HT1080 (cell line): ENCODE measurements at regions not wholly inside any gene's neighbourhood (a gene's known extent, or its start where the extent isn't known, plus 50 kb on each side); places are given as distances from the start of the nearest gene placed in this dataset.
"Not testable (repeated sequence)": the region's sequence is repeated elsewhere in the genome, so short reads cannot be mapped to it uniquely, and the experiment has no call there.

Experiments
- DNase-seq: peaks from one replicate; pipeline ENCODE4 v3.0.0-alpha.2; 2015; ENCODE audit warnings: low read depth

GRCh38 chr14:101078170-101078891 lies 174.8 kb upstream of the RTL1 start:
- DNase-seq, result no peak

GRCh38 chr14:101078892-101079221 lies 175.3 kb upstream of the RTL1 start:
- DNase-seq, result no peak

- no peak for DNase-seq
Observed at GRCh38 chr14:101080922-101081593, 177.5 kb upstream of the RTL1 start.

GRCh38 chr14:101082036-101082435 lies 178.5 kb upstream of the RTL1 start:
- DNase-seq, result no peak

GRCh38 chr14:101082436-101083384 lies 179.2 kb upstream of the RTL1 start:
- DNase-seq, result no peak

GRCh38 chr14:101083564-101084435 lies 180.3 kb upstream of the RTL1 start:
- DNase-seq, result peak; percentile 13

GRCh38 chr14:101084436-101084826 lies 180.9 kb upstream of the RTL1 start:
- no peak for DNase-seq

GRCh38 chr14:101086926-101087325 lies 183.4 kb upstream of the RTL1 start:
- DNase-seq, result no peak

GRCh38 chr14:101087614-101088394 lies 184.3 kb upstream of the RTL1 start:
- no peak for DNase-seq

- no peak for DNase-seq
Observed at GRCh38 chr14:101088395-101088667, 184.8 kb upstream of the RTL1 start.

- DNase-seq, result no peak
Observed at GRCh38 chr14:101088714-101089113, 185.2 kb upstream of the RTL1 start.

- not testable (repeated sequence) for DNase-seq
Observed at GRCh38 chr14:101090478-101090877, 187.0 kb upstream of the RTL1 start.

GRCh38 chr14:101090976-101091375 lies 187.5 kb upstream of the RTL1 start:
- DNase-seq, result no peak

GRCh38 chr14:101094916-101095315 lies 191.4 kb upstream of the RTL1 start:
- not testable (repeated sequence) for DNase-seq

GRCh38 chr14:101096551-101096950 lies 193.0 kb upstream of the RTL1 start:
- no peak for DNase-seq

- no peak for DNase-seq
Observed at GRCh38 chr14:101097109-101097793, 193.7 kb upstream of the RTL1 start.

GRCh38 chr14:101098177-101098576 lies 194.7 kb upstream of the RTL1 start:
- no peak for DNase-seq

GRCh38 chr14:101098641-101099040 lies 195.1 kb upstream of the RTL1 start:
- DNase-seq, result no peak

- DNase-seq, result no peak
Observed at GRCh38 chr14:101101456-101102056, 198.0 kb upstream of the RTL1 start.

GRCh38 chr14:101102875-101103274 lies 199.4 kb upstream of the RTL1 start:
- DNase-seq, result no peak
